BJ (cell line): ENCODE measurements at regions not wholly inside any gene's neighbourhood (a gene's known extent, or its start where the extent isn't known, plus 50 kb on each side); places are given as distances from the start of the nearest gene placed in this dataset.
"Not testable (repeated sequence)": the region's sequence is repeated elsewhere in the genome, so short reads cannot be mapped to it uniquely, and the experiment has no call there.

Source experiments
- CTCF ChIA-PET: fragments of 350-600 bp; formaldehyde crosslinking; extraction: SDS; loops from one replicate; lab custom pipeline; 2021; ENCODE audit warnings: antibody characterized with exemption, inconsistent platforms; lab: Yijun Ruan, JAX
- POLR2A ChIA-PET: fragments of 300-600 bp; sonication (Branson Sonifier 250); formaldehyde crosslinking; extraction: SDS; loops from one replicate; lab custom pipeline; 2021; ENCODE audit warnings: antibody characterized with exemption; lab: Charles Lee
- DNase-seq: peaks from one replicate; pipeline ENCODE4 v3.0.0-alpha.2; 2011; ENCODE audit warnings: low read depth
- H3K27me3 ChIP-seq: 2 replicates; pipeline ENCODE4 v1.6.0; 2011; ENCODE audit warnings: low read length; ENCODE audit not compliant: control insufficient read depth, insufficient read depth
- H3K36me3 ChIP-seq: 2 replicates; pipeline ENCODE4 v1.5.1; 2011; ENCODE audit warnings: low read length; ENCODE audit not compliant: control insufficient read depth, insufficient read depth
- H3K4me3 ChIP-seq: 2 replicates; pipeline ENCODE4 v1.5.1; 2011; ENCODE audit warnings: low read depth, mild to moderate bottlenecking, control low read depth, low read length
- CTCF ChIP-seq: IDR thresholded peaks from 2 replicates; pipeline ENCODE4 v1.5.1; 2011; ENCODE audit warnings: low read depth, mild to moderate bottlenecking, control low read depth, inconsistent platforms, low read length, moderate library complexity; ENCODE audit not compliant: insufficient read depth

GRCh38 chr20:46785958-46786357, 76.5 kb downstream of the SLC2A10 start:
- H3K4me3 ChIP-seq: no peak overlapping the region
- TF ChIP-seq CTCF: no peak
- H3K27me3 ChIP-seq: no peaks in the 10 kb centered on the region
- DNase-seq: no peak
- H3K36me3 ChIP-seq: no peaks in the 10 kb centered on the region
- POLR2A ChIA-PET: no interaction called here
- CTCF ChIA-PET: no interaction called here

DNA sequence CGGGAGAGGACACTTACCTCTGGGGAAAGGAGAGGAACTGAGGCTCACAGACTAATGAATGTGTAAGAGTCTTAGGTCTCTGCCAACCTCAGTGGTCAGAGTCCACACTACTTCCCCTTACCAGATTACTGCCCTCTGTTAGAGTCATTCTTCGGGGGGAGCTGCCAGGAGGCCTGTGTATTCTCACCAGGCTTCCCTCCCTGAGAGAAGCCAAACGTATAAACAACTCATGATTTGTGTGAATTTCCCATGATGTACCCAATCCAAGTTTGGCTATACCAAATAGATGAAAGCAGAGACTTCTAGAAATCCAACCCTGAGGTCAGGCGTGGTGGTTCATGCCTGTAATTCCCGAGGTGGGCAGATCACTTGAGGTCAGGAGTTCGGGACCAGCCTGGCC, 77.1 kb downstream of the SLC2A10 start:
- no peaks in the 10 kb centered on the region for H3K27me3 ChIP-seq
- no peaks in the 10 kb centered on the region for H3K36me3 ChIP-seq
- H3K4me3 ChIP-seq: no peak overlapping the region
- no peak for TF ChIP-seq CTCF
- CTCF ChIA-PET: no interaction called here
- DNase-seq: no peak
- POLR2A ChIA-PET: no interaction called here

GRCh38 chr20:46787991-46788762, 78.7 kb downstream of the SLC2A10 start:
- DNase-seq: no peak
- no peak overlapping the region for H3K4me3 ChIP-seq
- ChIA-PET CTCF (interaction anchor here (0.7 kb wide), 1 partner anchor 76 kb away, joined by 3 read pairs; no protein-coding TSS in a partner anchor), POLR2A (no interaction called here)
- H3K36me3 ChIP-seq: no peaks in the 10 kb centered on the region
- H3K27me3 ChIP-seq: peaks cover 4% of the 10 kb centered on the region
- TF ChIP-seq CTCF: no peak

- CTCF ChIA-PET, H3K27me3 ChIP-seq, DNase-seq, POLR2A ChIA-PET, H3K36me3 ChIP-seq, H3K4me3 ChIP-seq: not testable (repeated sequence)
Measured at GRCh38 chr20:46788763-46789091, 79.3 kb downstream of the SLC2A10 start.

GRCh38 chr20:46789339-46790028, 80.0 kb downstream of the SLC2A10 start:
- peaks cover 12% of the 10 kb centered on the region for H3K27me3 ChIP-seq
- POLR2A ChIA-PET: no interaction called here
- CTCF ChIA-PET: no interaction called here
- no peak overlapping the region for H3K4me3 ChIP-seq
- no peak for DNase-seq
- no peaks in the 10 kb centered on the region for H3K36me3 ChIP-seq
- TF ChIP-seq CTCF: no peak
